GM23338 (cell line): ENCODE measurements at regions not wholly inside any gene's neighbourhood (a gene's known extent, or its start where the extent isn't known, plus 50 kb on each side); places are given as distances from the start of the nearest gene placed in this dataset.
"Not testable (repeated sequence)": the region's sequence is repeated elsewhere in the genome, so short reads cannot be mapped to it uniquely, and the experiment has no call there.

Source experiments
- ATAC-seq: fragments of 200-7000 bp; cut with Tn5 transposase; 3 replicates; pipeline ENCODE4 v1.9.1; 2020
- DNase-seq: peaks from one replicate; pipeline ENCODE4 v3.0.0-alpha.2; 2015; ENCODE audit warnings: low spot score
- H2AFZ ChIP-seq: fragments of 200-600 bp; sonication (generic); 2 replicates; pipeline ENCODE4 v1.8.0; 2016; ENCODE audit warnings: antibody characterized with exemption, mild to moderate bottlenecking, moderate library complexity
- H3F3A ChIP-seq: fragments of 200-600 bp; sonication (generic); replicated peaks from 2 replicates; pipeline ENCODE4 v1.8.0; 2017; ENCODE audit warnings: antibody characterized with exemption, mixed run types, low read depth
- H3K27ac ChIP-seq: fragments of 200-600 bp; sonication (generic); 2 replicates; pipeline ENCODE4 v1.6.1; 2016; ENCODE audit warnings: low read depth
- H3K27me3 ChIP-seq: fragments of 200-600 bp; sonication (generic); 2 replicates; pipeline ENCODE4 v1.8.0; 2016; ENCODE audit warnings: mild to moderate bottlenecking, mixed run types, moderate library complexity; ENCODE audit not compliant: insufficient read depth
- H3K36me3 ChIP-seq: fragments of 200-600 bp; sonication (generic); 2 replicates; pipeline ENCODE4 v1.8.0; 2016; ENCODE audit warnings: mild to moderate bottlenecking; ENCODE audit not compliant: insufficient read depth
- H3K4me1 ChIP-seq: fragments of 200-600 bp; sonication (generic); 2 replicates; pipeline ENCODE4 v1.8.0; 2016; ENCODE audit warnings: mild to moderate bottlenecking, moderate library complexity; ENCODE audit not compliant: insufficient read depth
- H3K4me2 ChIP-seq: fragments of 200-600 bp; sonication (generic); 2 replicates; pipeline ENCODE4 v1.7.1; 2017; ENCODE audit warnings: mixed run types
- H3K4me3 ChIP-seq: fragments of 200-600 bp; sonication (generic); 2 replicates; pipeline ENCODE4 v1.6.1; 2016; ENCODE audit warnings: mixed run types
- H3K79me2 ChIP-seq: fragments of 200-600 bp; sonication (generic); replicated peaks from 2 replicates; pipeline ENCODE4 v1.8.0; 2017; ENCODE audit warnings: mild to moderate bottlenecking; ENCODE audit not compliant: insufficient read depth
- H3K9me2 ChIP-seq: fragments of 200-600 bp; sonication (generic); 2 replicates; pipeline ENCODE4 v1.8.0; 2017; ENCODE audit not compliant: insufficient read depth
- H4K20me1 ChIP-seq: fragments of 200-600 bp; sonication (generic); replicated peaks from 2 replicates; pipeline ENCODE4 v1.8.0; 2017; ENCODE audit warnings: mild to moderate bottlenecking; ENCODE audit not compliant: insufficient read depth
- H3K27ac Mint-ChIP-seq: 2 replicates; pipeline ENCODE4 v1.8.0; 2020; ENCODE audit warnings: inconsistent platforms, mild to moderate bottlenecking, moderate library complexity, mixed read lengths
- H3K27me3 Mint-ChIP-seq: 3 replicates; pipeline ENCODE4 v1.8.0; 2022; ENCODE audit warnings: low read depth, mild to moderate bottlenecking, moderate library complexity, mixed read lengths, inconsistent platforms; ENCODE audit not compliant: insufficient read depth, poor library complexity
- H3K36me3 Mint-ChIP-seq: 3 replicates; pipeline ENCODE4 v1.8.0; 2021; ENCODE audit warnings: low read depth, mild to moderate bottlenecking, inconsistent platforms, moderate library complexity, mixed read lengths
- H3K4me1 Mint-ChIP-seq: 3 replicates; pipeline ENCODE4 v1.8.0; 2020; ENCODE audit warnings: mild to moderate bottlenecking, inconsistent platforms, mixed read lengths
- H3K4me3 Mint-ChIP-seq: 3 replicates; pipeline ENCODE4 v1.8.0; 2021; ENCODE audit warnings: moderate library complexity, mild to moderate bottlenecking, inconsistent platforms, mixed read lengths
- H3K9me3 Mint-ChIP-seq: 3 replicates; pipeline ENCODE4 v1.8.0; 2020; ENCODE audit warnings: moderate library complexity, mild to moderate bottlenecking, inconsistent platforms, mixed read lengths

DNA sequence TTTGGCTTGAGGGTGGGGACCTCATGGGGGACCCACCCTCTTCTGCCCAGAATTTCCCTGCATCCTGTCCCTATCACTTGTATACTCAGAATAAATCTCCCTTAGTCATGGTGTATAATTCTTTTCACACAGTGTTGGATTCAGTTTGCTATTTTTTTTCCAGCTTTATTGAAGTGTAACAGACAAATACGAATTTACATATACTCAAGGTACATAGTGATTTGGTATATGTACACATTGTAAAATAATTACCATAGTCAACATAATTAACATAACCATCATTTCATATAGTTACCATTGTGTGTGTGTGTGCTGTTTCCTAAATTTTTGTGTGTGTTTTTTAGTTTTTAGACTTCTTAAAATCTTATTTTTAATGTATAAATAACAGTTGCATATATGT, 269.9 kb downstream of the CNTNAP3 start:
- H3K9me3 Mint-ChIP-seq, H3K79me2 ChIP-seq, H3K27me3 Mint-ChIP-seq, H3K27me3 ChIP-seq, H3K9me2 ChIP-seq, H3K4me3 ChIP-seq, H2AFZ ChIP-seq, H3K4me3 Mint-ChIP-seq, DNase-seq, H3K27ac Mint-ChIP-seq, ATAC-seq, H3K27ac ChIP-seq, H3F3A ChIP-seq, H3K36me3 Mint-ChIP-seq, H3K36me3 ChIP-seq, H4K20me1 ChIP-seq, H3K4me1 ChIP-seq, H3K4me1 Mint-ChIP-seq, H3K4me2 ChIP-seq: not testable (repeated sequence)

DNA sequence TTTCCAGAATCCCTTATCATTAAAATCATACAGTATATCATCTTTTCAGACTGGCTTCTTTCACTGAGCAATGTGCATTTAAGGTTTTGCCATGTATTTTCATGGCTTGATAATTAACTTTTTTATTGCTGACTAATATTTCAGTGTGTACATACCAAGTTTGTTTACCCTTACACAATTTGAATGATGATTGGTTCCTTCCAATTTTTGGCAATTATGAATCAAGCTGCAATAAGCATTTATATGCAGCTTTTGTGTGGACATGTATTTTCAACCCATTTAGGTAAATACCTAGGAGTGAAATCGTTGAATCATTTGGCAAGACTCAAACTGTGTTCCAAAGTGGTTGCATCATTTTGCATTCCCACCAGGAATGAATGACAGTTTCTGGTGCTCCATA, 272.8 kb downstream of the CNTNAP3 start:
- not testable (repeated sequence) for H3K4me3 ChIP-seq, H3K27me3 ChIP-seq, H3K4me2 ChIP-seq, H3K36me3 Mint-ChIP-seq, H3K9me2 ChIP-seq, H3K4me3 Mint-ChIP-seq, H3K27ac Mint-ChIP-seq, H3K27ac ChIP-seq, H3K27me3 Mint-ChIP-seq, DNase-seq, H3K9me3 Mint-ChIP-seq, H3K79me2 ChIP-seq, ATAC-seq, H3K4me1 ChIP-seq, H3F3A ChIP-seq, H4K20me1 ChIP-seq, H2AFZ ChIP-seq, H3K4me1 Mint-ChIP-seq, H3K36me3 ChIP-seq

GRCh38 chr9:39014805-39015123, 273.2 kb downstream of the CNTNAP3 start:
- not testable (repeated sequence) for H3K27ac ChIP-seq, H3K27ac Mint-ChIP-seq, H3K4me3 ChIP-seq, H3K36me3 ChIP-seq, ATAC-seq, H3F3A ChIP-seq, H3K9me3 Mint-ChIP-seq, H3K4me1 ChIP-seq, H3K27me3 ChIP-seq, H3K9me2 ChIP-seq, DNase-seq, H3K27me3 Mint-ChIP-seq, H3K4me2 ChIP-seq, H3K4me1 Mint-ChIP-seq, H4K20me1 ChIP-seq, H3K79me2 ChIP-seq, H3K4me3 Mint-ChIP-seq, H2AFZ ChIP-seq, H3K36me3 Mint-ChIP-seq

- ATAC-seq, H3K9me2 ChIP-seq, H3K4me1 Mint-ChIP-seq, H3F3A ChIP-seq, H3K4me3 ChIP-seq, H3K27me3 ChIP-seq, H3K36me3 ChIP-seq, H3K9me3 Mint-ChIP-seq, H3K4me1 ChIP-seq, H2AFZ ChIP-seq, H4K20me1 ChIP-seq, H3K27ac ChIP-seq, H3K79me2 ChIP-seq, H3K4me3 Mint-ChIP-seq, H3K36me3 Mint-ChIP-seq, H3K27me3 Mint-ChIP-seq, H3K27ac Mint-ChIP-seq, H3K4me2 ChIP-seq, DNase-seq: not testable (repeated sequence)
These were observed 273.7 kb downstream of the CNTNAP3 start for GRCh38 chr9:39014096-39014804.

GRCh38 chr9:39009743-39010142, 278.2 kb downstream of the CNTNAP3 start:
- not testable (repeated sequence) for H3K79me2 ChIP-seq, H3K4me1 Mint-ChIP-seq, H3K27ac Mint-ChIP-seq, H3K4me1 ChIP-seq, H3K4me3 ChIP-seq, H3K27me3 Mint-ChIP-seq, H3F3A ChIP-seq, H3K4me2 ChIP-seq, H3K27me3 ChIP-seq, H3K27ac ChIP-seq, H3K4me3 Mint-ChIP-seq, H4K20me1 ChIP-seq, H3K36me3 ChIP-seq, H3K9me3 Mint-ChIP-seq, H3K36me3 Mint-ChIP-seq, ATAC-seq, H3K9me2 ChIP-seq, H2AFZ ChIP-seq, DNase-seq

DNA sequence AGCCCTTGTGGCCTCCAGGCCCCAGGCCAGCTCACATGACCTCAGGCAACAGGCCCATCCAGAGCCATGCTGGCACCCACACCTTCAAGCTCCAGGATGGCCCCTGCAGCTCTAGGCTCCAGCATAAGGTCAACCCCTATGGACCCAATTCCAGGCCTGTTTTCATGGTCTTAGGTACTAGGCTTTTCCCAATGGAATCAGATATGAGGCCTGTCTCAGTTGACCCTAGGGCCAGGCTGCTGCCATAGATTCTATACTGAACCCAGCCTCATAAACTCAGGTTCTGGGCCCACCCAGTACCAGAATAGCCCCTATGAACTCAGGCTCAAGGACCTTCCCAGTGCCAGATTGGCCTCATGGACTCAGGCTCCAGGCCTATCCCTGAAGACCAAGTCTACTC, 278.6 kb downstream of the CNTNAP3 start:
- not testable (repeated sequence) for H3K9me2 ChIP-seq, H3K36me3 ChIP-seq, H3K27ac ChIP-seq, H3F3A ChIP-seq, H3K4me3 ChIP-seq, H3K79me2 ChIP-seq, H3K36me3 Mint-ChIP-seq, H3K27ac Mint-ChIP-seq, DNase-seq, H3K4me1 Mint-ChIP-seq, H3K4me2 ChIP-seq, H3K27me3 ChIP-seq, H4K20me1 ChIP-seq, H3K4me3 Mint-ChIP-seq, H3K4me1 ChIP-seq, H3K9me3 Mint-ChIP-seq, H2AFZ ChIP-seq, ATAC-seq, H3K27me3 Mint-ChIP-seq

GRCh38 chr9:39008907-39009306, 279.1 kb downstream of the CNTNAP3 start:
- not testable (repeated sequence) for H3K4me3 ChIP-seq, H3K4me1 Mint-ChIP-seq, ATAC-seq, DNase-seq, H3K36me3 ChIP-seq, H3K27ac Mint-ChIP-seq, H3K9me3 Mint-ChIP-seq, H3K27me3 Mint-ChIP-seq, H3F3A ChIP-seq, H3K4me2 ChIP-seq, H4K20me1 ChIP-seq, H3K4me3 Mint-ChIP-seq, H3K27ac ChIP-seq, H3K27me3 ChIP-seq, H2AFZ ChIP-seq, H3K79me2 ChIP-seq, H3K4me1 ChIP-seq, H3K36me3 Mint-ChIP-seq, H3K9me2 ChIP-seq
